ENCODE measurements at regions not wholly inside any gene's neighbourhood (a gene's known extent, or its start where the extent isn't known, plus 50 kb on each side); places are given as distances from the start of the nearest gene placed in this dataset.

- DNase-seq (ENCODE audit: low read depth in 1 of 2, low spot score in 1 of 2), result no peak
- WGBS (ENCODE audit: missing lambda C conversion rate), result 89% methylated on average over 5 of the region's 5 CpGs
- FAIRE-seq, result no peak
- ATAC-seq, result no peak
- CTCF ChIA-PET, result no interaction called here
- Histone ChIP-seq H3K4me2 (no peak overlapping the region), H3K4me1 (peaks cover 27% of the 10 kb centered on the region), H3K4me3 (no peak overlapping the region), H3K27ac (no peak overlapping the region; a peak in 1 of 6 replicates), H3K9me3 (no peaks in the 10 kb centered on the region)
- no peak for TF ChIP-seq CBX8 (IDR thresholded peaks at IDR 0.05)
- no peak for TF ChIP-seq RCOR1 (IDR thresholded peaks at IDR 0.05; ENCODE audit: low read depth, low read length)
- TF ChIP-seq MAX (IDR thresholded peaks at IDR 0.05), result no peak
- no peak for TF ChIP-seq FOSL2 (IDR thresholded peaks at IDR 0.05)
- no peak for TF ChIP-seq FOSL2 (CRISPR knock-in tag; IDR thresholded peaks at IDR 0.05)
- TF ChIP-seq E2F6 (IDR thresholded peaks at IDR 0.05; ENCODE audit: borderline replicate concordance, low read depth), result no peak
- no peak for TF ChIP-seq MYC (IDR thresholded peaks at IDR 0.05; ENCODE audit: borderline replicate concordance, low read length)
- no peak for TF ChIP-seq PBX3 (IDR thresholded peaks at IDR 0.05)
- no peak for TF ChIP-seq SMC3 (IDR thresholded peaks at IDR 0.05)
- TF ChIP-seq HOXB13 (CRISPR knock-in tag; IDR thresholded peaks at IDR 0.05; ENCODE audit: low read depth), result no peak
- TF ChIP-seq EP300 (IDR thresholded peaks at IDR 0.05), result no peak
- TF ChIP-seq RARB (CRISPR knock-in tag; IDR thresholded peaks at IDR 0.05), result no peak
- no peak for TF ChIP-seq POLR2A (IDR thresholded peaks at IDR 0.05; ENCODE audit: low read length)
- no peak for TF ChIP-seq RAD21 (conservative IDR thresholded peaks at IDR 0.05 in 1 of 2, IDR thresholded peaks at IDR 0.05 in 1 of 2)
- TF ChIP-seq TFCP2L1 (CRISPR knock-in tag; IDR thresholded peaks at IDR 0.05), result no peak
- TF ChIP-seq PHF8 (IDR thresholded peaks at IDR 0.05; ENCODE audit: borderline replicate concordance, low read depth), result no peak
- no peak for TF ChIP-seq ZC3H11A (IDR thresholded peaks at IDR 0.05)
- no peak for TF ChIP-seq USF2 (IDR thresholded peaks at IDR 0.05)
- no peak for TF ChIP-seq JUNB (IDR thresholded peaks at IDR 0.05)
- TF ChIP-seq CHD4 (IDR thresholded peaks at IDR 0.05; ENCODE audit: borderline replicate concordance), result no peak
- TF ChIP-seq ATOH8 (CRISPR knock-in tag; IDR thresholded peaks at IDR 0.05; ENCODE audit: low read depth), result no peak
- POLR2A ChIA-PET, result no interaction called here
Measured at GRCh38 chr2:193101591-193101990, 906.9 kb upstream of the TMEFF2 start.

GRCh38 chr2:193088026-193088425, 893.3 kb upstream of the TMEFF2 start:
- DNase-seq (ENCODE audit: low read depth in 1 of 2, low spot score in 1 of 2) (no peak), FAIRE-seq (no peak), ATAC-seq (no peak)
- no peak overlapping the region for H3K27ac ChIP-seq
- POLR2A ChIA-PET, result no interaction called here
- H3K9me3 ChIP-seq, result no peaks in the 10 kb centered on the region
- WGBS (ENCODE audit: missing lambda C conversion rate), result 6% methylated on average over 1 of the region's 1 CpG
- CTCF ChIA-PET, result no interaction called here
- no peaks in the 10 kb centered on the region for H3K4me1 ChIP-seq
- TF ChIP-seq PBX3 (IDR thresholded peaks at IDR 0.05) (no peak), TFCP2L1 (CRISPR knock-in tag; IDR thresholded peaks at IDR 0.05) (no peak), USF2 (IDR thresholded peaks at IDR 0.05) (no peak)
- no peak overlapping the region for H3K4me3 ChIP-seq
- 0 out of 3 replicates have a peak overlapping the region, but pooled peaks have one; percentile 17 for H3K4me2 ChIP-seq
